NCI-H2196 (cell line): ENCODE measurements at regions not wholly inside any gene's neighbourhood (a gene's known extent, or its start where the extent isn't known, plus 50 kb on each side); places are given as distances from the start of the nearest gene placed in this dataset.
"Not testable (repeated sequence)": the region's sequence is repeated elsewhere in the genome, so short reads cannot be mapped to it uniquely, and the experiment has no call there.

ENCODE experiments used
- DNase-seq: peaks from one replicate; lab custom pipeline; 2025; ENCODE audit not compliant: unreplicated experiment; lab: John Stamatoyannopoulos, UW

DNA sequence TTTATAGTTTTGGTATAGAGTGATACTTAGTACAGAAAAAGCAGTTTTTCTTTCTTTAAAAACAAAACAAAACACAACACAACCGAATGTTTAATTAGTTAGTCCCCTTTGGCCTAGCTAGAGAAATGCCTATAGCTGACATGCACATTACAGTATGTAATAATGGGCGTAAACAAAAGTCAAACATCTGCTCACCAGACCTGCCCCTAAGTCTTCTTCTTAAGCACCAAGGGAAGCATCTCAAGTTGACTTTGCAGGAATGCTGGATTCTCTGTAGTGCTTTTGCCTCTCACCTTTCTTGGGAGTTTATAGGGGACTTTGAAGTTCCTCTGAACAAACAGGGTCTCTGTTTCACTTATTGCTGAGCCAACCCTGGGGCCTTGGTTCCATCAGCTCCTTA is 143.7 kb downstream of the TM2D1 start:
- no peak for DNase-seq

DNA sequence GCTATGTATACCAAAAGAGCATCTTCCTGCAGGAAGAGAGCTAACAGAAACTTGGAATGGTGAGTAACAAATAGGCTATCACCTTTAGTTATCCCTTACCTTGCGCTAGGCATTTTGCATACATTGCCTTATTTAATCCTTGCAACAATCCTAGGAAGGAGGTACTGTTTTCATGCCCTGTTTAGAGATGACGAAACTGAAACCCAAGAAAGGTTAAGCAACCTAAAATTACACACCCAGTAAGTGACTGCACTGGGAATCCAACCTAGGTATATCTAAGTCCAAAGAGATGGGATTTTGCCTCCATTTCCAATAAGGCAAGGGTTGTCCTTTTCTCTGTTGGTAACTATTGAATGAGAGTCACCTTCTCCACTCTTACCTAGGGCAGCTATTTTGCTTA is 144.5 kb downstream of the TM2D1 start:
- no peak for DNase-seq

DNA sequence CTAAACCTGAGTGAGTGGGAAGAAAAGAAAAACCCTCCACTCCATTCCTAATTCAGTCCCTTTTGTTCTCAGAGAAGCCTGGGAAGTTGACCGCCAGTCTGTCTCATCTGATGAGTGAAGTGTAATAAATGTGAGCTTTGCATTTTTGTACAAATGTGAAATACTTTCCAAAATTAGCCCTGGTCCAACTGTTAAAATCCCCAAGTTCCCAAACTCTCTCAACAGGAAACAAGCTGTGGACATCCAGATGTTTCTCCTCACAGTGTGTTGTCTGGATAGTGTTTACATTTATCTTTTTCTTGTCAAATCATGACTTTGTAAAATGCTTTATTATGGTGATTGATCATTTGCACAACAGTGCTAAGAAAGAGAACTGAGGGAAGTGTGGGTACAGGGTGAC is 145.1 kb downstream of the TM2D1 start:
- no peak for DNase-seq

DNA sequence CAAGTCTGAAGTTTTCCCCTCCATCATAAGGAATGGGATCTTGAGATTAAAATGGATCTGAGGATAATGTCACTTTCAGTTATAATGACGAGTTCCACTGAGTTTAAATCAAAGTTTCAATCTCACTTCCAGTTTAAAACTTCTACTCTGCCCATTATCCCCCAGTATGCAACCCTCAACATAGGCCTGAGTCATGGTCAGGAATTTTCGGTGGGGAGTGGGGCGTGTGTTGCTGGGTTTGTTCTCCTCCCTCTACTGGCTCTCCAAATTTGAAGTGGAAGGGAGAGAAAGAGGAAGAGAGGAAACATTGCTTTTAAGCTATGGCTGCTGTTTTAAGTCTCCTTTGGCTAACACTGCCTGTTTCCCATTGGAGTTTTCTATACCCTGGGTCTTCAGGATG is 152.9 kb downstream of the TM2D1 start:
- no peak for DNase-seq

GRCh38 chr1:61570191-61570590 is 154.8 kb downstream of the TM2D1 start:
- DNase-seq: no peak

DNA sequence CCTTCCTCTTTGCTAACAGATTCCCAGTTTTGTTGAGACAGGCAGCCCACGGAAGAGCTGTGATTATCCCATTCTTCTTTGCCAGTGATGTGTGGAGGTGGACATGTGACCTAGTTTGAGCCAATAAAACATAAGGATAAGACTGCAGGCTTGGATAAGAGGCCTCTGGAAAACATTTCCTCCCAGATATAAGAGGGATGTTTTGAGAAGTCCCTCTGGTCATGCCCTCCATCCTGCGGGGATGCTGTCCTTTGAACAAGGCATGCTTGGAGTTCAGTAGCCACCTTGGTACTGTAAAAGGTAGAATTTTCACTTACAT is 155.7 kb downstream of the TM2D1 start:
- no peak for DNase-seq

- DNase-seq: no peak
These were observed 156.3 kb downstream of the TM2D1 start for GRCh38 chr1:61568460-61569302.

GRCh38 chr1:61566177-61566576 is 158.8 kb downstream of the TM2D1 start:
- DNase-seq: no peak

DNA sequence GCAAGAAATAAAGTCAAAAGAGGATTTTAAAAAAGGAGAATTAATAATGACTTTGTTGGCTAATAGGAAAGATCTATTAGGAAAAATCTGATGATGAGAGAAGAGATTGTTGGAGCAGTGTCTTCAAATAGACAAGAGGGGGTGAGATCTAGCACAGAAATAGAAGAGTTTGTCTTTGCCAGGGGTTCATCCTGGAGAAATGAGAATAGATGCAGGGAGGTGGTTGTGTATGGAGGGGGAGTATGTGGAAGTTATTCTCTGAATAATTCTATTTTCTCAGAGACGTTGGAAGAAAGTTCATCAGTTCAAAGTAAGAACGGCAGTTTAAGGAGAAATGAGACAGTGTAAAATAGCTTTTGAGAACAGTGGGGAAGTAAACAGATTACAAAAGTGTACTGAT is 161.3 kb downstream of the TM2D1 start:
- DNase-seq: no peak

DNA sequence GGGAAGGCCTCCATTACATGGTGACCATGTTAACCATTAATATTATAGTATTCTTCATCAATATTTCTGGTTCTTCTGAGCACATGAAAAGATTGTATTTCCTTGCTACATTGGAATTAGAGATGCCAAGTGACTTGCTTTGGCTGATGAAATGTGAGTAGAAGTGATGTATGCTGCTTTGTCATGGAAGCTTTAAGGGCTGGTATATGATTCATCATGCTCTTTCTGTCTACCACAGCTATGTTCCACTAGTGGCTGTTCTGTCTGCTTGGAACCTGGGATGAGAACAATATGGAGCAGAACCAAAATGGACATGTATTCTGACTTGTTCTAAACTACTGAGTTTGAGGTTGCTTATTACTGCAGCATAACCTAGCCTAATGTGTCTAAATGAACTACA is 163.3 kb downstream of the TM2D1 start:
- DNase-seq: no peak

GRCh38 chr1:61560385-61560784 is 164.6 kb downstream of the TM2D1 start:
- no peak for DNase-seq

DNA sequence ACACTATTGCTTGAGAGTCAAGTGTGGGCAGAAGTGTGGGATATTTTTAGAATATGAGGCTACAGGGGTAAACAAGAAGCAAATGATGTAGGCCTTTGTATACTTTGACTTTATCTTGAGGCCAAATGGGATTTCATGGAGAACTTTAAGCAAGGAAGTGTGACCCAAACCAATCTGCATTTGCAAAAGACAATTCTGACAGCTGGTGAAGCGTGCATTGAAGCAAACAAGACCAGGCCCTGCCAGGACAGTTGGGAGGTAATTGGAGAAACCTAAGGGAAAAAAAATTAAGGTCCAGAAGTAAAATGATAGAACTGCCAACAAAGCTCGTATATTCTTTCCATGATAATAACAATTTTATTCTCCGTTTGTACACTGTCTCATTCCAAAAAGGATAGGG is 168.3 kb downstream of the TM2D1 start:
- no peak for DNase-seq

DNA sequence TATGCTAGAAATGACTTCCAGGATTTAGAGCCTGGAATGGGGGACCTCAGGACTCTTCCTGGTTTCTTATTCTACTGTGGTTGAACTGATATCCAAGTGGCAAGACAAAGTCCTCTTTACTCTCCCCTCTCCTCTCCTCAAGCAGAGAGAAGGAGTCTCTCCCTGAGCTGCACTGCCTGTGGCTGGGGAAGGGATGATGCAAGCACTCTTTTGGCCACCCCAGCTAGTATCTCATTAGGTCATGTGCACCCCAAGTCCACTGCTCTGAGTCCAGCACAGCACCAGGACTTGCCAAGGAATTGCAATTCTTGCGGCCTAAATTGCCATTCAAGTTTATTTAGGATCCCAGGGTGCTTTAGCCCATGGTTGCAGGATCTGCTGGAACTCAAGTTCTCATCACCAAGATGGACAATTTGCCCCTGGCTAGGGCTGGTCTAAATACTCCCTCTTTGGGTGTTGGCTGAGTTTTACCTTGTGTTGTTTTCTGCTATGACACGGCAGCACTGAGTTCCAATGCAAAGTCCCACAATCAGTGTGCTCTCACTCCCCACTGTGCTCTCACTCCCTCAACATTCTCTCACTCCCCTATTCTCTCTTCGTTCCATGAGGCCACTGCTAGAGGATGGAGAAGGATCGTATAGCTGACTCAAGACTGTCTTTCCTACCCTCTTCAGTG is 172.2 kb downstream of the TM2D1 start:
- no peak for DNase-seq

- DNase-seq: not testable (repeated sequence)
These were observed 177.6 kb downstream of the TM2D1 start for GRCh38 chr1:61547302-61547701.

GRCh38 chr1:61544870-61545269 is 180.1 kb downstream of the TM2D1 start:
- not testable (repeated sequence) for DNase-seq

DNA sequence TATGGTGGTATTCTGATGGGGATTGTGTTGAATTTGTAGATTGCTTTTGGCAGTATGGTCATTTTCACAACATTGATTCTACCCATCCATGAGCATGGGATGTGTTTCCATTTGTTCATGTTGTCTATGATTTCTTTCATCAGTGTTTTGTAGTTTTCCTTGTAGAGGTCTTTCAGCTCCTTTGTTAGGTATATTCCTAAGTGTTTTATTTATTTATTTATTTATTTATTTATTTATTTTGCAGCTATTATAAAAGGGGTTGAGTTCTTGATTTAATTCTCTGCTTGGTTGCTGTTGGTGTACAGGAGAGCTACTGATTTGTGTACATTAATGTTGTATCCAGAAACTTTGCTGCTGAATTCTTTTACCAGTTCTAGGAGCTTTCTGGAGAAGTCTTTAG is 181.4 kb downstream of the TM2D1 start:
- DNase-seq: not testable (repeated sequence)

- no peak for DNase-seq
These were observed 185.1 kb downstream of the TM2D1 start for GRCh38 chr1:61539720-61540462.

DNA sequence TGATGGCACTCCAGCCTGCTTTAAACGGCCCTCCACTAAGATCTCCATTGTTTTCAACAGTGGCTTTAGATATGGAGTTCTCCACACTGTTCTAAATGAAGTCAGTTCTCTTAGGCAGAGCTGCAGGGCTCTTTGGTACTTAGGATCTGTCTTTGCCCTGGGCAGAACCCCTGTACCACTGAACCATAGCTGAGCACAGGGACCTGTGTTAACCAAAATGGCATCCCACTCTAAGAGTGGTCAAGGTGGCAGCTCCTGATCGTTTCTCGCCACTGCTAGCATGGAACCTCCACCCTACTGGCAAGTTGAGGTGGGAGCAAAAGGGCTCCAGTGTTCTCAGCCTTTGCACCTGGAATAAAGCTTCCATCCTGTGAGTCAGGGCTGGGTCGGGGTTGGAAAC is 186.7 kb downstream of the TM2D1 start:
- no peak for DNase-seq

DNA sequence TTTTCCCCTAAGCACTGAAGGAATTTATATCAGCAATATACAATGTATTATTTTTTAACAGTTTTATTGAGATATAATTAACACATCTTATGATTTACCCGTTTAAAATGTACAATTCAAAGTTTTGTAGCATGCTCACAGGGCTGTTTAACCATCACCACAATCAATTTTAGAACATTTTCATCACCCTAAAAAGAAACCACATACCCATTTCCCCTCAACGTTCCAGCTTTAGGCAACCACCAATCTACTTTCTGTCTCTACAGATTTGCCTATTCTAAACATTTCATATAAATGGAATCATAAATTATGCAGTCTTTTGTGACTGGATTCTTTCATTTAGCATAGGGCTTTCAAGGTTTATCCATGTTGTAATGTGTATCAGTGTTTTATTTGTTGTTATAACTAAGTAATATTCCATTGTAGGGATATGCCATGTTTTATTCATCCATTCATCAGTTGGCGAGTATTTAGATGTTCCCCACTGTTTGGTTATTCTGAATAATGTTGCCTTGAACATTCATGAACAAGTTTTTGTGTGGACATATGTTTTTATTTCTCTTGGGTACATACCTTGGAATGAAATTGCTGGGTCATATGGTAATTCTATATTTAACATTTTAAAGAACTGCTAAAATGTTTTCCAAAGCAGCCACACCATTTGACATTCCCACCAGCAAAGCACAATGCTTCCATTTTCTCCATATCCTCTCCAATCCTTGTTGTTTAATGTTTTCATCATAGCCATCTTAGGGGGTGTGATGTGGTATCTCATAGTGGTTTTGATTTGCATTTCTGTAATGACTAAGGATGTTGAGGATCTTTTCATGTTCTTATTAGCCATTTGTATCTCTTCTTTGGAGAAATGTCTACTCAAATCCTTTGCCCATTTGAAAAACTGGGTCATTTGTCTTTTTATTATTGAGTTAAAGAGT is 188.5 kb downstream of the TM2D1 start:
- no peak for DNase-seq

DNA sequence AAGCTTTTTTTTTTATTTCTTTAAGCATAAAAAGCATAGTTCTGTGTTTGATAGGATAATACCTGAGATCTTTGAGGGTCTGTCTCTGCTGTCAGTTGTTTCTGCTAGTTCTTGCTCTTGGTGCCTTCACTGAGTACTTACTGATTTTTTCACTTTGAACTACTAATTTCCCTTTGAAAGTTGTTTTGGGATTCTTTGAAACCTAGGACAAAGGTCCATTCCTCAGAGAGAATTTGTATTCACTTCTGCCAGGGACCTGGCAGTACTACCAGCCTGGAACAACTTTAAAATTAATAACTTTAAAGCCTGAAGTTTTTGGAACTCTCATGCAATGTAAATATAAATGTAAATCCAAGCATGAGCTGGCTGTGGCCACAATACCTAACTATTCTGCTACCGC is 190.1 kb downstream of the TM2D1 start:
- DNase-seq: no peak

GRCh38 chr1:61533546-61533945 is 191.4 kb downstream of the TM2D1 start:
- DNase-seq: no peak
